Panc1 (cell line): ENCODE measurements at regions not wholly inside any gene's neighbourhood (a gene's known extent, or its start where the extent isn't known, plus 50 kb on each side); places are given as distances from the start of the nearest gene placed in this dataset.

Source experiments
- CTCF ChIP-seq: fragments of 450-650 bp; IDR thresholded peaks from 2 replicates; pipeline ENCODE4 v1.5.1; 2017; ENCODE audit warnings: mild to moderate bottlenecking
- POLR2AphosphoS5 ChIP-seq: IDR thresholded peaks from 2 replicates; pipeline ENCODE4 v1.6.1; 2012; ENCODE audit warnings: mild to moderate bottlenecking, low read depth, low read length, moderate library complexity

DNA sequence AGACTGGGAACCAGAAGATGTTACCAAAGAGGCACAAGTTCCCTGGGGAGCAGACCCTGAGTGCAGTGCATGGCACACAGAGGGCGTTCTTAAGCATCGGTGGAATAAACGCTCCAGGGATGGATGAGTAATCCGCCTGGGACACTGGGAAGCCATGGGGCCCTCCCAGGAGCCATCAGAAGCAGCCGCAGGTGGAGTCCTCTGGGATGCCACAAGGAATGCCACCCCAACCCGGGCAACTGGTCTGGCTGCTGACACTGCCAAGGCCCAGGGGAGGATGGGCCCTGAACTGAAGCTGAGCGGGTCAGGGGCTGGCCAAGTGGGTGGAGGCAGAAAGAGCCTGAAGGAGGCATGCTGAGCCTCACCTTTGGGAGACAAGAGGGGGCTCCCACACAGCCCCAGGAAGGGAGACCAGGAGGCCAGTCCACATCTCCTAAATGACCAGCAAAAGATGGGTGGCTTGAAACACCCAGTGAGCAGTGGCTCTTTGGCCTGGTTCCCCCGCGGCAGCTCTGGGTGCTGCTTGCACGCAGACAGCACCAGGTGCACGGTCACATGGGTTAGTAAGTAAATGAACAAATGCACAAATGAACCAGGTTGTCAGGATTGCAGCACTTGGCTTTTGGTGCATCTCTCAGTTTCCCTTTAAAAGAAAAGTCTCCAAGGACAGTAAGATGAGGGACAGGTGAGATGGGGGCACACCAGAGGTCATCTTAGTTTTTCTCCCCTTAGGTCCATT is 141.3 kb upstream of the ZMIZ1 start:
- TF ChIP-seq CTCF: no peak
- TF ChIP-seq POLR2AphosphoS5: no peak
